Parathyroid adenoma (tissue), 2 donors: ENCODE measurements at regions not wholly inside any gene's neighbourhood (a gene's known extent, or its start where the extent isn't known, plus 50 kb on each side); places are given as distances from the start of the nearest gene placed in this dataset.

Experiments used
- H2AFZ ChIP-seq: fragments of 300-600 bp; sonication (generic); one replicate; pipeline ENCODE4 v1.7.0; 2017; ENCODE audit warnings: antibody characterized with exemption, mild to moderate bottlenecking
- H3K27ac ChIP-seq: fragments of 300-600 bp; sonication (generic); one replicate; pipeline ENCODE4 v1.7.0; 2017
- H3K27me3 ChIP-seq: fragments of 300-600 bp; sonication (generic); one replicate; pipeline ENCODE4 v1.7.0; 2017; ENCODE audit warnings: low read length; ENCODE audit not compliant: control insufficient read depth, insufficient read depth
- H3K36me3 ChIP-seq: fragments of 300-600 bp; sonication (generic); one replicate; pipeline ENCODE4 v1.7.0; 2017; ENCODE audit warnings: low read length; ENCODE audit not compliant: control insufficient read depth, insufficient read depth
- H3K4me1 ChIP-seq: fragments of 300-600 bp; sonication (generic); one replicate; pipeline ENCODE4 v1.7.0; 2017; ENCODE audit warnings: control low read depth
- H3K4me2 ChIP-seq: fragments of 300-600 bp; sonication (generic); one replicate; pipeline ENCODE4 v1.7.0; 2017; ENCODE audit warnings: low read length
- H3K4me3 ChIP-seq: fragments of 300-600 bp; sonication (generic); one replicate; pipeline ENCODE4 v1.7.0; 2017; ENCODE audit warnings: low read depth, low read length
- H3K79me2 ChIP-seq: fragments of 300-600 bp; sonication (generic); one replicate; pipeline ENCODE4 v1.7.0; 2017; ENCODE audit warnings: control low read depth
- H3K9ac ChIP-seq: fragments of 300-600 bp; sonication (generic); one replicate; pipeline ENCODE4 v1.7.0; 2017; ENCODE audit warnings: mild to moderate bottlenecking
- H3K9me3 ChIP-seq: fragments of 300-600 bp; sonication (generic); one replicate; pipeline ENCODE4 v1.7.0; 2017; ENCODE audit warnings: low read length; ENCODE audit not compliant: control insufficient read depth
- TF ChIP-seq, protein P1 (sequence below): fragments of 300-600 bp; sonication (generic); IDR thresholded peaks from one replicate; pipeline ENCODE4 v1.7.0; 2017; ENCODE audit warnings: antibody characterized with exemption, mild to moderate bottlenecking
- donor health status: primary hyperparathyroidism.

DNA sequence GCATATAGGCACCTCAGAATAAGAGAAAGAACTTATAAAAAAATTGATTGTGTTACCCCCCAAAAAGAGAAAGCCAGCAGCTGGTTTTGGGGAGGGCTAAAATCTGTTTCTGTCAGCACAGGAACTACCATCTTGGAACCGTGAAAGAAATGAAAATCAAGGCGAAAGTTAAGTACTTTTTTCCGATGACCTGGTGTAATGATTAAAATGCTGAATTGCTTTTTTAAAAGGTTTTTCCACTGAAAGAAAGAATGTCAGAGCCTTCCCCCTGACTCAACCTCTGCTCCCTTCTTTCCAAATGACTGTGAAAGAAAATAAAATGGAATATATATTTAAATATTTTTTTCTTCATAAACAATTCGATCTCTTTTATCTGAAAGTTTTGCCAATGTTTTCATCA is 570.5 kb upstream of the CFAP20DC start:
- Histone ChIP-seq H3K79me2 (no peaks in the 10 kb centered on the region), H2AFZ (no peak overlapping the region), H3K36me3 (no peaks in the 10 kb centered on the region), H3K27ac (no peak overlapping the region), H3K9me3 (no peaks in the 10 kb centered on the region), H3K27me3 (no peaks in the 10 kb centered on the region), H3K4me3 (no peak overlapping the region), H3K9ac (no peak overlapping the region), H3K4me2 (no peak overlapping the region), H3K4me1 (no peaks in the 10 kb centered on the region)
- TF ChIP-seq, protein P1, sequence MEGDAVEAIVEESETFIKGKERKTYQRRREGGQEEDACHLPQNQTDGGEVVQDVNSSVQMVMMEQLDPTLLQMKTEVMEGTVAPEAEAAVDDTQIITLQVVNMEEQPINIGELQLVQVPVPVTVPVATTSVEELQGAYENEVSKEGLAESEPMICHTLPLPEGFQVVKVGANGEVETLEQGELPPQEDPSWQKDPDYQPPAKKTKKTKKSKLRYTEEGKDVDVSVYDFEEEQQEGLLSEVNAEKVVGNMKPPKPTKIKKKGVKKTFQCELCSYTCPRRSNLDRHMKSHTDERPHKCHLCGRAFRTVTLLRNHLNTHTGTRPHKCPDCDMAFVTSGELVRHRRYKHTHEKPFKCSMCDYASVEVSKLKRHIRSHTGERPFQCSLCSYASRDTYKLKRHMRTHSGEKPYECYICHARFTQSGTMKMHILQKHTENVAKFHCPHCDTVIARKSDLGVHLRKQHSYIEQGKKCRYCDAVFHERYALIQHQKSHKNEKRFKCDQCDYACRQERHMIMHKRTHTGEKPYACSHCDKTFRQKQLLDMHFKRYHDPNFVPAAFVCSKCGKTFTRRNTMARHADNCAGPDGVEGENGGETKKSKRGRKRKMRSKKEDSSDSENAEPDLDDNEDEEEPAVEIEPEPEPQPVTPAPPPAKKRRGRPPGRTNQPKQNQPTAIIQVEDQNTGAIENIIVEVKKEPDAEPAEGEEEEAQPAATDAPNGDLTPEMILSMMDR, result no peak

DNA sequence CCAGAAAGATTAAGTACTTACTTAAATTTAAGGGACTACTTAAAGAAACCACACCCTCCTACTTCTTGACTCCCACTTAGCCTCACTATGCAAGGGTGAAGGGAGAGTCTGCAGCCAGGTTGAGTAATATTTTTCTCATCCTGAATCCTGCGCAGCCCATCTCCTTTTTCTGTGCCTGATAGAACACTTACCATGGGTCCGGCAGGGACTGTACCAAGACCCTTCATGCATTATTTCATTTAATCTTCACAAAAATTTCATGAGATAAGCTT is 562.6 kb upstream of the CFAP20DC start:
- no peaks in the 10 kb centered on the region for H3K9me3 ChIP-seq
- H3K79me2 ChIP-seq, result no peaks in the 10 kb centered on the region
- no peak overlapping the region for H3K9ac ChIP-seq
- TF ChIP-seq, protein P1, result no peak
- no peaks in the 10 kb centered on the region for H3K27me3 ChIP-seq
- no peak overlapping the region for H3K4me3 ChIP-seq
- H3K4me2 ChIP-seq, result no peak overlapping the region
- H3K36me3 ChIP-seq, result no peaks in the 10 kb centered on the region
- H2AFZ ChIP-seq, result no peak overlapping the region
- no peaks in the 10 kb centered on the region for H3K4me1 ChIP-seq
- no peak overlapping the region for H3K27ac ChIP-seq

DNA sequence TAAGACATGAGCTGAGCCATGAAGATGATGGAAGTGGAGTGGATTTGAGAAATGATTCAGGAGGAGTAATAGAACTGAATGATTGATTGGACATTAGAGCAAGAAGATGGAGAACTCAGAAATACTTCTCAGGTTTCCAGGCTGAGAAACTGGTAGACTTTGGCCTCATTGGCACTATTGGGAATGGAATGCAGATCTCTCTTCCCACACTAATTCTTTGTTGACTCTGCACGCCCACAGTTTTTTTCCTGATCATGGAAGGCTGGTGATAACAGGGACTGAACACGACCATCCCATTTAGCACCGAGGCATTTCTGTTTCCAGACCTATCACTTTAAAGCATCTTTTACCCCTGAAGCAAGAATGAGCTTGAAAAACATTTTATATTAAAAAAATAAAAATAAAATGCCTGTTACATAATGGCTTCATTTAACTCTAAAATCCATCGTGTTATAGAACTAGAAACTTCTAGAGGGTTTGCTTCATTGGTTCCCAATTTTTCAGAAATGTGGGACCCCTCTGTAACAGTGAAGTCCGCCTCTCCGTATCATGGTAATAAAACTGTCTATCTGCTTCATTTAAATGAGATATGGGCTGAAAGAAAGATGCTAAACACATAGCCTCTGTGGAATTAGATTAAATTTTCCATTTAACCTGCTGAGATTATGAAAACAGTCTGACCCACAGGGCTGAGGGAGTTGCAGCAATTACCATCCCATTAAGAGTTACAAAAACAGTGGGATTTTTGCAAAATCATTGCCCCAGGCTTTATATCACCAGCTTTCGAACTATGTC is 562.0 kb upstream of the CFAP20DC start:
- no peak overlapping the region for H3K27ac ChIP-seq
- no peak overlapping the region for H2AFZ ChIP-seq
- TF ChIP-seq, protein P1, result no peak
- H3K4me2 ChIP-seq, result no peak overlapping the region
- no peaks in the 10 kb centered on the region for H3K79me2 ChIP-seq
- no peak overlapping the region for H3K9ac ChIP-seq
- no peaks in the 10 kb centered on the region for H3K36me3 ChIP-seq
- no peak overlapping the region for H3K4me3 ChIP-seq
- H3K9me3 ChIP-seq, result no peaks in the 10 kb centered on the region
- no peaks in the 10 kb centered on the region for H3K27me3 ChIP-seq
- no peaks in the 10 kb centered on the region for H3K4me1 ChIP-seq

DNA sequence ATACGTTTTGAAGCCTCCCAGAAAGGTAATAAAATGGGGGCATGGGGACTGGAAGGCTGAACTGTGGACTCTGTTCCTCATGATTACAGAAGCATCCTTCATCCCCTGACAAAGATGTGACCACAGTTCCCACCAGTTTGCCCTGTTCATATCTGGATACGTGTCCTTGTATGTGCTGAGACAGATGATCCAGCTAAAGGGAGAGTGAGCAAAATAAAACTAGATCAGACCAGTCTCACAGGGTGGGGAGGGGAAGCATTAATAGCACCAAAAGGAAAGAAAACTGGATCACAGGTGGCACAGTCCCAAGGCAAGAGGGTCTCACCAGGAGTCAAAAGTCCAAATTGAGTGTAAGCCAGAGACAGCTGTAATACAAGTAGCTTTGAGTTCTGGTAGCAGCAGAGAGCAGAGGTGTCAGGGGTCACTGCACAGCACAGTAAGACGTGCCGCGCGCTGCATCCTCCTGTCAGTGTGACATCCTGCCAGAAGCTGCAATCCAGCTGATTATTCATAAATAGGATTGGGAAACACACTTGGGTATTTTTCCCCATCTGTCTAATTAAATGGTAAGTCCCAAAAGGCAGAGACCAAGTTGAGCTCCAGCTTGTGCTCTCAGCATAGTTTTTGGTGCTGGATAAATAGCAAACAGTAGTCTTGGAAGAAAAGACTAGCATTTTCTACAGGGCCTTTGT is 560.0 kb upstream of the CFAP20DC start:
- Histone ChIP-seq H3K9ac (no peak overlapping the region), H3K4me3 (no peak overlapping the region), H3K79me2 (no peaks in the 10 kb centered on the region), H3K36me3 (no peaks in the 10 kb centered on the region), H3K9me3 (no peaks in the 10 kb centered on the region), H2AFZ (no peak overlapping the region), H3K4me2 (no peak overlapping the region), H3K27ac (no peak overlapping the region), H3K27me3 (no peaks in the 10 kb centered on the region), H3K4me1 (no peaks in the 10 kb centered on the region)
- TF ChIP-seq, protein P1, result no peak

GRCh38 chr3:59608356-59608755 is 558.5 kb upstream of the CFAP20DC start:
- H3K4me3 ChIP-seq, result no peak overlapping the region
- H3K4me2 ChIP-seq, result no peak overlapping the region
- no peak overlapping the region for H3K27ac ChIP-seq
- H3K9me3 ChIP-seq, result no peaks in the 10 kb centered on the region
- H2AFZ ChIP-seq, result no peak overlapping the region
- H3K4me1 ChIP-seq, result no peaks in the 10 kb centered on the region
- no peaks in the 10 kb centered on the region for H3K27me3 ChIP-seq
- H3K79me2 ChIP-seq, result no peaks in the 10 kb centered on the region
- TF ChIP-seq, protein P1, result no peak
- H3K36me3 ChIP-seq, result no peaks in the 10 kb centered on the region
- no peak overlapping the region for H3K9ac ChIP-seq
